ENCODE measurements at regions not wholly inside any gene's neighbourhood (a gene's known extent, or its start where the extent isn't known, plus 50 kb on each side); places are given as distances from the start of the nearest gene placed in this dataset.

GRCh38 chr15:92315144-92315543, 78.5 kb upstream of the ST8SIA2 start:
- Histone ChIP-seq H4K20me1 (ENCODE audit: control insufficient read depth, insufficient read depth) (no peaks in the 10 kb centered on the region), H3K36me3 (ENCODE audit: control insufficient read depth in 2 of 2, insufficient read depth in 2 of 2, low read length in 1 of 2) (no peaks in the 10 kb centered on the region), H3K4me2 (ENCODE audit: control insufficient read depth, insufficient read depth) (no peak overlapping the region), H2AFZ (ENCODE audit: control insufficient read depth, low read depth, low read length) (no peak overlapping the region), H3K79me2 (ENCODE audit: control insufficient read depth, insufficient read depth, low read length) (no peaks in the 10 kb centered on the region), H3K9me3 (replicated peaks; ENCODE audit: control insufficient read depth, insufficient read depth, low read length) (no peaks in the 10 kb centered on the region), H3K4me1 (ENCODE audit: control insufficient read depth, insufficient read depth, low read length) (no peaks in the 10 kb centered on the region), H3K4me3 (no peak overlapping the region), H3K9ac (ENCODE audit: control insufficient read depth, insufficient read depth, low read length) (no peak overlapping the region), H3K27ac (ENCODE audit: control insufficient read depth, insufficient read depth) (no peak overlapping the region), H3K27me3 (replicated peaks in 1 of 2; ENCODE audit: control insufficient read depth in 2 of 2, insufficient read depth in 2 of 2, low read length in 1 of 2) (no peaks in the 10 kb centered on the region; a peak in 1 of 4 replicates)
- FAIRE-seq (no peak), DNase-seq (ENCODE audit: low read depth, low spot score) (no peak), ATAC-seq (no peak)
- POLR2A ChIA-PET = no interaction called here
- SMC1A ChIA-PET (ENCODE audit: uncharacterized antibody, unreplicated experiment) = no interaction called here
- in situ Hi-C loops (cut with MboI) (no loop called here), intact Hi-C loops (cut with micrococcal nuclease; ENCODE audit: unreplicated experiment) (no loop called here)
- 57% methylated on average over 4 of the region's 4 CpGs for WGBS (ENCODE audit: insufficient coverage, insufficient replicate concordance, low lambda C conversion rate, missing lambda C conversion rate)
- CTCF ChIA-PET = no interaction called here
- RAD21 ChIA-PET (ENCODE audit: unreplicated experiment) = no interaction called here
- BruUV-seq (replicated peaks) = no TSS peak
- TF ChIP-seq PML (IDR thresholded peaks at IDR 0.05; ENCODE audit: low read length) (no peak), E2F4 (IDR thresholded peaks at IDR 0.05; ENCODE audit: low read depth, low read length) (no peak), HSF1 (IDR thresholded peaks at IDR 0.05; ENCODE audit: low read depth, low read length) (no peak), EED (IDR thresholded peaks at IDR 0.05; ENCODE audit: low read depth) (no peak), GABPA (IDR thresholded peaks at IDR 0.05; ENCODE audit: low read depth) (no peak)

GRCh38 chr15:92315595-92316211, 78.0 kb upstream of the ST8SIA2 start:
- DNase-seq (ENCODE audit: low read depth, low spot score) (no peak), FAIRE-seq (no peak), ATAC-seq (no peak)
- ChIA-PET POLR2A (no interaction called here), SMC1A (ENCODE audit: uncharacterized antibody, unreplicated experiment) (no interaction called here), CTCF (no interaction called here), RAD21 (ENCODE audit: unreplicated experiment) (no interaction called here)
- intact Hi-C loops (cut with micrococcal nuclease; ENCODE audit: unreplicated experiment) (no loop called here), in situ Hi-C loops (cut with MboI) (no loop called here)
- Histone ChIP-seq H3K9me3 (replicated peaks; ENCODE audit: control insufficient read depth, insufficient read depth, low read length) (no peaks in the 10 kb centered on the region), H2AFZ (ENCODE audit: control insufficient read depth, low read depth, low read length) (no peak overlapping the region), H3K4me1 (ENCODE audit: control insufficient read depth, insufficient read depth, low read length) (no peaks in the 10 kb centered on the region), H3K79me2 (ENCODE audit: control insufficient read depth, insufficient read depth, low read length) (no peaks in the 10 kb centered on the region), H3K27me3 (replicated peaks in 1 of 2; ENCODE audit: control insufficient read depth in 2 of 2, insufficient read depth in 2 of 2, low read length in 1 of 2) (no peaks in the 10 kb centered on the region; a peak in 1 of 4 replicates), H3K9ac (ENCODE audit: control insufficient read depth, insufficient read depth, low read length) (no peak overlapping the region), H3K4me2 (ENCODE audit: control insufficient read depth, insufficient read depth) (no peak overlapping the region), H3K27ac (ENCODE audit: control insufficient read depth, insufficient read depth) (no peak overlapping the region), H3K4me3 (no peak overlapping the region), H3K36me3 (ENCODE audit: control insufficient read depth in 2 of 2, insufficient read depth in 2 of 2, low read length in 1 of 2) (no peaks in the 10 kb centered on the region), H4K20me1 (ENCODE audit: control insufficient read depth, insufficient read depth) (no peaks in the 10 kb centered on the region)
- no TSS peak for BruUV-seq (replicated peaks)
- no peak for TF ChIP-seq ZBTB33 (IDR thresholded peaks at IDR 0.05)
- TF ChIP-seq TARDBP (IDR thresholded peaks at IDR 0.05; ENCODE audit: borderline replicate concordance) = no peak
- TF ChIP-seq BCL11A (IDR thresholded peaks at IDR 0.05; ENCODE audit: low read depth, low read length) = no peak
- TF ChIP-seq SUPT20H (IDR thresholded peaks at IDR 0.05; ENCODE audit: borderline replicate concordance, control insufficient read depth, low read depth, low read length) = no peak
- no peak for TF ChIP-seq MYC (IDR thresholded peaks at IDR 0.05; ENCODE audit: insufficient read depth, insufficient read length, insufficient replicate concordance, low read length, severe bottlenecking)
- TF ChIP-seq MTA3 (IDR thresholded peaks at IDR 0.05; ENCODE audit: borderline replicate concordance, low read length) = no peak
- no peak for TF ChIP-seq RCOR1 (conservative IDR thresholded peaks at IDR 0.05; ENCODE audit: low read depth, low read length)
- no peak for TF ChIP-seq CREM (IDR thresholded peaks at IDR 0.05; ENCODE audit: low read depth)
- TF ChIP-seq WRNIP1 (IDR thresholded peaks at IDR 0.05; ENCODE audit: borderline replicate concordance, low read depth, low read length) = no peak
- no peak for TF ChIP-seq RAD51 (IDR thresholded peaks at IDR 0.05)
- TF ChIP-seq RUNX3 (IDR thresholded peaks at IDR 0.05; ENCODE audit: low read length) = no peak
- WGBS (ENCODE audit: insufficient coverage, insufficient replicate concordance, low lambda C conversion rate, missing lambda C conversion rate) = 26% methylated on average over 2 of the region's 2 CpGs
